Type B pancreatic cell (in vitro differentiated cells): ENCODE measurements at regions not wholly inside any gene's neighbourhood (a gene's known extent, or its start where the extent isn't known, plus 50 kb on each side); places are given as distances from the start of the nearest gene placed in this dataset.

Experiments
- DNase-seq: peaks from one replicate; pipeline ENCODE4 v3.0.0; 2021; ENCODE audit warnings: mixed read lengths; ENCODE audit not compliant: unreplicated experiment; ENCODE audit errors: extremely low spot score
- H3K27ac Mint-ChIP-seq: 2 replicates; pipeline ENCODE4 v1.8.0; 2021; ENCODE audit warnings: mild to moderate bottlenecking, mixed read lengths
- H3K27me3 Mint-ChIP-seq: 2 replicates; pipeline ENCODE4 v1.8.0; 2021; ENCODE audit warnings: mixed read lengths
- H3K36me3 Mint-ChIP-seq: 2 replicates; pipeline ENCODE4 v1.8.0; 2021; ENCODE audit warnings: mixed read lengths
- H3K4me1 Mint-ChIP-seq: one replicate; pipeline ENCODE4 v1.8.0; 2021; ENCODE audit warnings: mixed read lengths; ENCODE audit not compliant: unreplicated experiment
- H3K4me3 Mint-ChIP-seq: 2 replicates; pipeline ENCODE4 v1.8.0; 2021; ENCODE audit warnings: mild to moderate bottlenecking, mixed read lengths
- H3K9me3 Mint-ChIP-seq: 2 replicates; pipeline ENCODE4 v1.8.0; 2021; ENCODE audit warnings: mixed read lengths
- CTCF ChIP-seq: fragments of 200-600 bp; sonication (generic); conservative IDR thresholded peaks from 2 replicates; pipeline ENCODE4 v1.5.0; 2021; ENCODE audit warnings: antibody characterized with exemption, mild to moderate bottlenecking

GRCh38 chr15:25065876-25066275 lies 111.1 kb downstream of the SNRPN start:
- H3K4me1 Mint-ChIP-seq = no peaks in the 10 kb centered on the region

GRCh38 chr15:25066708-25067107 lies 111.9 kb downstream of the SNRPN start:
- Mint-ChIP-seq H3K9me3 (peaks cover 35% of the 10 kb centered on the region), H3K4me1 (no peaks in the 10 kb centered on the region), H3K36me3 (peaks cover 97% of the 10 kb centered on the region), H3K27ac (no peak overlapping the region), H3K27me3 (no peaks in the 10 kb centered on the region), H3K4me3 (no peak overlapping the region)
- no peak for TF ChIP-seq CTCF
- DNase-seq = no peak

More at GRCh38 chr15:25065876-25066275, 111.1 kb downstream of the SNRPN start:
- Mint-ChIP-seq H3K9me3 (peaks cover 36% of the 10 kb centered on the region), H3K4me3 (no peak overlapping the region), H3K27ac (no peak overlapping the region), H3K27me3 (no peaks in the 10 kb centered on the region), H3K36me3 (peaks cover 96% of the 10 kb centered on the region)
- no peak for DNase-seq
- TF ChIP-seq CTCF = no peak

- Mint-ChIP-seq H3K27ac (no peak overlapping the region), H3K4me3 (no peak overlapping the region), H3K9me3 (peaks cover 35% of the 10 kb centered on the region), H3K4me1 (no peaks in the 10 kb centered on the region), H3K36me3 (peaks cover 99% of the 10 kb centered on the region), H3K27me3 (no peaks in the 10 kb centered on the region)
- DNase-seq = no peak
- no peak for TF ChIP-seq CTCF
Observed at GRCh38 chr15:25067725-25068309, 113.0 kb downstream of the SNRPN start.

- DNase-seq = no peak
- Mint-ChIP-seq H3K36me3 (peaks cover 96% of the 10 kb centered on the region), H3K27me3 (no peaks in the 10 kb centered on the region), H3K4me1 (no peaks in the 10 kb centered on the region), H3K27ac (no peak overlapping the region), H3K9me3 (peaks cover 32% of the 10 kb centered on the region), H3K4me3 (no peak overlapping the region)
- no peak for TF ChIP-seq CTCF
Observed at GRCh38 chr15:25068696-25069095, 113.9 kb downstream of the SNRPN start.

- no peak overlapping the region for H3K27ac Mint-ChIP-seq
- H3K4me1 Mint-ChIP-seq = no peaks in the 10 kb centered on the region
- TF ChIP-seq CTCF = no peak
- no peak overlapping the region for H3K4me3 Mint-ChIP-seq
- no peaks in the 10 kb centered on the region for H3K27me3 Mint-ChIP-seq
- no peak for DNase-seq
- peaks cover 27% of the 10 kb centered on the region for H3K9me3 Mint-ChIP-seq
- peaks cover 97% of the 10 kb centered on the region for H3K36me3 Mint-ChIP-seq
Observed at GRCh38 chr15:25070353-25070963, 115.7 kb downstream of the SNRPN start.
